ENCODE measurements at regions not wholly inside any gene's neighbourhood (a gene's known extent, or its start where the extent isn't known, plus 50 kb on each side); places are given as distances from the start of the nearest gene placed in this dataset.
A peak's percentile ranks its signal among the peaks of the same experiment; 100 is the strongest.

DNA sequence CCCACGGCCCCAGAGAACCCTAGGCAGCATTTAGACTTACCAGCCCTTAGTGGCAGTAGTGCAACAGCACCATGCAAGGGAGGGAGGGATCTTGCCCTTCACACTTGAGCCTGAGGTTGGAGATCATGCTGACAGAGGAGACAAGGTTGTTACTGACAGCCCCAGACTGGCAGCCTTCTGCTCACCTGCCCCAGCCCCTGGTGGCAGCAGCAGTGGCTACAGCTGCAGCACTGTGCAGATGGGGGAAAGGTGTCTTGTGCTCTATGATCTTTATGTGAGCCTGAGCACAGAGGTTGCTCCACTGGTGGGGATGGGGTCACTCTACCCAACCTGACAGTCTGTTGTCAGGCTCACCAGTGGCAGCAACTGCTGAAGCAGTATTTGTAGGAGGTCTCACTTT, 501.2 kb upstream of the LRRTM4 start:
- no peak for DNase-seq (ENCODE audit: low read depth)

DNA sequence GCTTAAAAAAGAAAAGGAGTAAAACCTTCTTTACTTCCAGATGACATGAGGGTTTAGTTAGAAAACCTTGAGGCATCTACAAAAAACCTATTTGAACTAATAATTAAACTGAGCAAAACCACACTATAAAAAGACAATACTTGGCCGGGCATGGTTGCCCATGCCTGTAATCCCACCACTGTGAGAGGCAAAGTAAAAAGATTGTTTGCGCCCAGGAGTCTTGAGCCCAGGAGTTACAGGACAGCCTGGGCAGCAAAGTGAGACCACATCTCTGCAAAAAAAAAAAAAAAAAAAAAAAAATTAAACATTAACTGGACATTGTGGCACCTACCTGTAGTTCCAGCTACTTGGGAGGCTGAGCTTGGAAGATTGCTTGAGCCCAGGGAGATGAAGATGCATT, 502.8 kb upstream of the LRRTM4 start:
- DNase-seq (ENCODE audit: low read depth): no peak

DNA sequence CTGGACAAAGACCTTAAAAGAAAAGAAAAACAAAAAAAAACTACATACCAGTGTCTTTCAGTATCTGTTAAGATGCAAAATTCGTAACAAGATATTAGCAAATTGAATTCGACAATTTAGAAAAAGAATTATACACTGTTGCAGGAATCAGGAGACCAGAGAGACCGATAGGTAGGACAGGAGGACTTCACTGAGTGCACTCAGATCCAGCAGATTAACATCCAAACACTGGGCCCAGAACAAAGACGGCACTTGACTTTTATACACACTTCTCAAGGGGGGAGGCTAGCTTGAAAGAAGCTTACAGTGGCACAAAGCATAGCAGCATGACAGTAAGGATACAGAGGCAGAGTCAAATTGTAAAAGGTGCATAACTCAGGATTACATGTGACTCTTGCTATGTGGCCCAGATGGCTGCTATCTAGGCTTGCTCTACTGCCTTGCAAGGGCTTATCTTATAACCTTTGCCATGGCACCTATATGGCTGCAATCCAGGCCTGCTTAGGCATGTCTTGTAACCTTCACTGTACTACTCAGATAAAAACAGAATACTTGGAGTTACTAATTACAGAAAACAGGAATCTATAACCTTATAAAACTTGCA, 507.3 kb upstream of the LRRTM4 start:
- peak; percentile 0 for DNase-seq (ENCODE audit: low read depth)

DNA sequence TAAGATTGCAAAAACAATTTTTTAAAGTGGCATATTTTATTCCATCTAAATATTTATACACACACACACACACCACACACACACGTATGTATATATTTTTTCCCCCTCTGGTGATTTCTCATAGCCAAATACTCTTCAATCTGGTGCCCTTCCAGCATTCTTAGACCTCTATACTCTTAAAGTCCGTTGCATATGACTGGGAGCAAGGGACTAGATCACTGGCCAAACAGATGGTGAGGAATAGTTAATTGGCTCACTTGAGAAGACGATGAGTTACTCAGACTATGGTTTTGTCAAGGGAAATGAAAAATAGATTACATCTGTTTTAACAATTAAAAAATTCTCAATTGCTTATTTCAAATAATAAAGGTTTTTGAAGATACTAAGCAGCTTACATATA, 512.5 kb upstream of the LRRTM4 start:
- no peak for DNase-seq (ENCODE audit: low read depth)

DNA sequence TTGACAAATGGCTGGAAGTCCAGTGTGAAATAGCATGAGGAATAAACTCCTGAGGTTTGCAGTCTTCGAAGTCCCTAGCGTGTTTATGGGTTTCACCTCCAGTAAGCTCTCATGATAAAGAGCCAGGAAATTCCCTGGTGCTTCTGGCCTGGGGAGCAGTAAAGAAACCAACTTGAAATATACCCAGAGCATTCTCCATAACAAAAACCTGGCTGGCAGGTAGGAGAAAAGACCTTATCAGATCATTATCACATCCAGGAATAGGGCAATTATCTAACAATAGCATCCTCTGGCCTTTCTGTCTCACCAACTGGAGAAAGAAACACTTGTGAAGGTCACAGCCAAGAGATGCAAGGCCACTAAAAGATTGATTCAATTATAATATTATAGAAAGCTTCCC, 513.6 kb upstream of the LRRTM4 start:
- no peak for DNase-seq (ENCODE audit: low read depth)

DNA sequence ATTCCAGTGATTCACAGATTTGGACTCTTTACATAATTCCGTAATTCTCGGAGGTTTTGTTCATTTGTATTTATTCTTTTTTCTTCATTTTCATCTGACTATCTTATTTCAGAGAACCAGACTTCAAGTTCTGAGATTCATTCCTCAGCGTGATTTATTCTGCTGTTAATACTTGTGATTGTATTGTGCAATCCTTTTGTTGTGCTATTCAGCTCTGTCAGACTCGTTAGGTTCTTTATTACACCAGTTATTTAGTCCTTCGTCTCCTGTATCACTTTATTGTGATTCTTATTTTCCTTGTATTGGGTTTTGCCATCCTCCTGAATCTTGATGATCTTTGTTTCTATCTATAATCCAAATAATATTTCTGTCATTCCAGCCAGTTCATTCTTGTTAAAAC, 529.3 kb upstream of the LRRTM4 start:
- DNase-seq (ENCODE audit: low read depth): no peak

DNA sequence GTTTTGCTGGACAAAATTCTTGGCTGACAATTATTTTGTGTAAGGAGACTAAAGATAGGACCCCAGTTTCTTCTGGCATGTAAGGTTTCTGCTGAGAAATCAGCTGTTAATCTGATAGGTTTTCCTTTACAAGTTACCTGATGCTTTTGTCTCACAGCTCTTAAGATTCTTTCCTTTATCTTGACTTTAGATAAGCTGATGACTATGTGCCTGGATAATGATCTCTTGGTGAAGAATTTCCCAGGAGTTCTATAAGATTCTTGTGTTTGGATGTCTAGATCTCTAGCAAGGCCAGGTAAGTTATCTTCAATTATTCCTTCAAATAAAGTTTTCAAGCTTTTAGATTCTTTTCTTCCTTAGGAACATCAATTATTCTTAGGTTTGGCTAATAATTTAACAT, 534.8 kb upstream of the LRRTM4 start:
- no peak for DNase-seq (ENCODE audit: low read depth)

DNA sequence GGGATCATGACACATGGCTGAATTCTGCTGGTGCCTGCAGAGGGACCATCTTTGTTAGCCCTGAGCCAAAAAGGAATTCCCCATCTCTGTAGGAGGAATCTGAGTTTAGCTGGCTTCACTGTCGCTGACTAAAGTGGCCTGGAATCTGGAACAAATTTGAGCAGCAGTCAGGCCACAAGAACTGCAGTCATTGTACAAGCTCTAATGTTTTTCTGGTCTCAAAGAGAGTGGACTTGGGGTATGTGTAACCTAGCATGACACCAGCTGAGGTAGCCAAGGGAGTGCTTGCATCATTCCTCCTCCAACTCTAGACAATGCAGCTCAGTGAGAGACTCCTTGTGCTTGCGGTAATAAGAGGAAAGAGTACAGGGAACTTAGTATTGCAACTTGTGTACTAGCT, 539.1 kb upstream of the LRRTM4 start:
- DNase-seq (ENCODE audit: low read depth): no peak

DNA sequence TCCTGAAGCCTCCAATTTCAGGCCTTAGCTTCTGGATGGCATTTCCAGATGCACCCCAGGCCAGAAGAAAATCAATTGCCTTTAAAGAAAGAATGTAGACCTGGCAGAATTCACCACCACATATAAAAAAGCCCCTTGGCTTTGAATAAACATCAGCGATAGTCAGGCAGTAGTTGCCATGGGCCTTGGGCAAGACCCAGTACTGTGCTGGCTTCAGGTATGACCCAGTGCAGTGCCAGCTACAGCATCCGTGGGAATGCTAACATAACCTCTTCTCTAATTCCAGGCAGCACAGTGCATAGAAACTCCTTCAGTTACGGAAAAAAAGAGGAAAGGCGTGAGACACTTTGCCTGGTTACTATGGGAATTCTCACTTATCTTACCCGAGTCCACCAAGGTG, 539.6 kb upstream of the LRRTM4 start:
- no peak for DNase-seq (ENCODE audit: low read depth)

DNA sequence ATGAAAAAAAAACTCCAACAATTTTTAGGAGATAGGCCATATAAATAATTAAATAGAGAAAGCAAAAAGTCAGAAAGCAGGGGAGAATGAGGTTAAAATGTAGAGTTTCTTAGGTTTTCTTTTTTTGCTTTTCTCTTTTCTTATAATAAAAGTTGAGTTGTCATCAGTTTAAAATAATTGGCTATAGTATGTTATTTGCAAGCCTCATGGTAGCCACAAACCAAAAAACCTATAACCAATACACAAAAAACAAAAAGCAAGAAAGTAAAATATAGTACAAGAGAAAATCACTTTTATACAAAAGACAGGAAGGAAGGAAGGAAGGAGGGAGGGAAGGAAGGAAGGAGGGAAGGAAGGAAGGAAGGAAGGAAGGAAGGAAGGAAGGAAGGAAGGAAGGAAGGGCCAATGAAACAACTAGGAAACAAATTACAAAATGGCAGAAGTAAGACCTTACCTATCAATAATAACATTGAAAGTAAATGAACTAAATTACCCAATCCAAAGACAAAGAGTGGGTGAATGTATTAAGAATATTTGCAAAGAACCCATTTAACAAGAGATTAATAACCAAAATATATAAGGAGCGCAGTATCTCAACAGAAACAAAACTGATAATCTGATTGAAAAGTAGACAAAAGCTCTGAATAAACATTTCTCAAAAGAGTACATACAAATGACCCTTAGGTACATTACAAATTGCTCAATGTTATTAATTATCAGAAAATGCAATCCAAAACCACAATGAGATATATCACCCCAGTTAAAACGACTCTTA, 541.3 kb upstream of the LRRTM4 start:
- no peak for DNase-seq (ENCODE audit: low read depth)

DNA sequence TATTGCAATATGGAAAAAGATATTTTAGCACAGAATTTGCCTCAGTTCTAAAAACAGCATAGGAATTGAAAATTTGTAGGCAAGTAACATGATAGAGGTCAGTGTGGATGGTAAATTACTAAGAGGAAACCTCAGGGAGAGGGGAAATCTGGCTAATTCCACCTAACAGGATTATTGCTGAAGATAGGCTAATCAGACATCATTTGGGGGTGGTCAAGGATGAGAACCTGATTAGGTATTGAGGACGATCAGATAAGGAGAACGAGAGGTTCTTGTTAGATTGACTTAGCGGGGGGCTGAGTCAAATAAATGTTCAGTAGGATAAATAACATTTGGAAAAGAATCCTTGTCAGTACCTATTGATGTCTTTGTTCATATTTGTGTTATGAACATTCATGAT, 543.2 kb upstream of the LRRTM4 start:
- no peak for DNase-seq (ENCODE audit: low read depth)

DNA sequence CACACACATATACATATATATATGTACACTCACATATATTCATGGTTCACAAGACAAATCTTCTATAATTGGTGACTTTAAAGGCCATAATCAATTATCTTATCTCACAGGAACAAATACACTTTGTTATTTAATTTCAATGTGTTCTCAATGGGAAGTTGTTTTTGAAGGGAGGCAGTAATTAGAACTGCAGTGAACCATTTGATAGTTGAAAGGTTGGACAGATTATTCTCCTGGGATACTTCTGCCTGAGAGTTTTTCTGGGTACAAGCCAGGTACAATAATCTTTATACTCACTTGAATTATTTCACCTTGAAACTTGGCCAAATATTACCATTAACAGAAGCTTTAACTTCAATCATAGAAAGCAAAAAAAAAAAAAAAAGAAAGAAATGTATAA, 546.6 kb upstream of the LRRTM4 start:
- no peak for DNase-seq (ENCODE audit: low read depth)

DNA sequence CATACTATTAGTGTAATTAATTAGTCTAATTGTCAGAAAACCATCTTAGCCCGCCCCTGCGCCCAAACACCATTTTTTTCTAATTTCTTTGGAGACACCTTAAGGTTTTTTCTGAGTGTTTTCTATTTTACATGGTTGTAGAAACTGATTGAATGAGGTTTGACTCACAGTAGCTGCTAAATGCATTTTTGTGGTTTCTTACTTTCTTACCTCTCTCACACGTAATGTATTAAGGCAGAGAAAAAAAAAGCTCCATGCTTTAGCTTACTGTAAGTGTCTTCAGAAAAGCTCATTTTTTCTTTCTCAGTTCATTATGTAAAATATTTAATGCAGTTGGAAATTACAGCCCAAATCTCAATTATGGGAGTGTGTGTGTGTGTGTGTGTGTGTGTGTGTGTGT, 548.5 kb upstream of the LRRTM4 start:
- no peak for DNase-seq (ENCODE audit: low read depth)

DNA sequence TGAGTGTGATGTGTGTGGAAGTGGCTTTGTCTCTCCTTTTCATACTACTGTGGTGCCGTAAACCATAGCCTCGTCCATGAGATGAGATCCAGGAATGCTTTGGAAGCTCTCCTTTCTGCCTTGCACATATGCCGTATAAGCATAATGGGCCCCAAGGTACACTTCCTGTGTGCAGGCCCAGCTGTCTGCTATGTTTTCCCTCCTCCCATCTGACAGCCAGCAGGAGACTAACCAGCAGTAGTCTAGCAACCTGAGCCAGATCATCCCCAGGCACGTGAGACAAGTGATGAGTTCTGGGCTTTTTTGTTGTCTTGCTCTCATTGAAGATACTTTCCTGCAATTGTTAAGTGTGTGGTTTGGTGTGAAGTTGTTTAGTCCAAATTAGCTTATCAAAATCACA, 555.5 kb upstream of the LRRTM4 start:
- DNase-seq (ENCODE audit: low read depth): no peak

DNA sequence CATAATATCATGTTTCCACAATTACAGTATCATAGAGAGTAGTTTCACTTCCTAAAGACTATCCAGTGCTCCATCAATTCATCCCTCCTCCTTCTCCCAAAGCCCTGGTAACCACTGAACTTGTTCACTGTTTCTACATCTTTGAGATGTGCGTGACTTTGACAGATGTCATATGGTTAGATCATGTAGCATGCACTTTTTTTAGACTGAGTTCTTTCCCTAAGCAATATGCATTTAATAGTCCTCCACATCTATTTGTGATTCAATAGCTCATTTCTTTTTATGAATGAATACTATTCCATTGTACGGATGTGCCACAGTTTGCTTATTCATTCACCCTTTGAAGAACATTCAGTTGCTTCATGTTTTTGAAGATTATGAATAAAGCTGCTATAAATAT, 560.4 kb upstream of the LRRTM4 start:
- DNase-seq (ENCODE audit: low read depth): no peak

DNA sequence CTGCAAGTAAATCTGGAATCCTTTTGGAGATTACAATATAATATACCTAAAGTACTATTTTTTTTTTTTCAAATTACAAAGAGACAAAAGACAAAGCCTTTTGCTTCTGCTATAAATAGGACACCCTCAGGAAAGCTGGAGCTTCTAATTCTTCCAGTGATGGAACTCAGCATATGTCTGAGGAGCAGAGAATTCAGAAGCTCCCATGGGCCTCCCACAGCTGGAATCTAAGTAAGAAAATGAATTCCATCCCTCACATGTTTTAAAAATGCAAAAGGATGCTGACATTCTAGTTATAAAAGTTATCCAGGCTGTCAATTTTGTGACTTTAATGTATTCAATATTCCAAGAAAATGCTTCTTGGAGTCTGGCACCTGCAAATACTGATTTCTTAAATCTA, 571.3 kb upstream of the LRRTM4 start:
- no peak for DNase-seq (ENCODE audit: low read depth)

DNA sequence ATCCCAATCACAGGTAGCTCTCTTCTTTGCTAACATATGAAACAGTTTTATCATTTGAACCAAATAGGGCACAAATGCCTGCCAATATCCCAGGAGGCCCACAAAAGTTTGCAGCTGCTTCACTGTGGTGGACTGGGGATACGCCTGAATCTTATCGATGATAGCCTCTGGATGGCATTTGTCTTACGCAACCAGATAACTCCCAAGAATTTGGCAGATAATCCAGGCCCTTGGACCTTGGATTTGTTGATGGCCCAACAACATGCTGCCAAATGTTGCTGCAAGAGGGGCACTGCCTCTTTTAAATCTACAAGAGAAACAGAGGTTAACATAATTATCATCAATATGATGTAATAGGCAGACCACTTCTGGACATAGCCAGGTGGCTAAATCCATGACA, 587.1 kb upstream of the LRRTM4 start:
- no peak for DNase-seq (ENCODE audit: low read depth)

DNA sequence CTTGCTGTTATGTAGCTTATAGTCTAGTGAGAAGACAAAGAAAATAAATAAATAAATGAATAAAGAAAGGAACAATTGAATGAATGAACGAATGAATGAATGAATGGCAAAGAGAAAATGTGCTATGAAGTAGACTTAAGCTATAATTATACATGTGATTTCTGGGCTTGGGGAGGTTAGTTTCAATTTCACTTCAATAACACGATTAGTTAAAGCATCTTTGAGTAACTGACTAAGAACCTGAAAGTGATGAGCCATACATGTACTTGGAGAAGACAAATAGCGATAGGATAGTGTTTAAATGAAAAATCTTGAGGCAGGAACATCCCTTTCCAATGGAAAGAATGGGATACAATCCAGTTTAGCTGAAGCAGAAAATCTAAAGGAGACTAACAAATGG, 593.1 kb upstream of the LRRTM4 start:
- no peak for DNase-seq (ENCODE audit: low read depth)

DNA sequence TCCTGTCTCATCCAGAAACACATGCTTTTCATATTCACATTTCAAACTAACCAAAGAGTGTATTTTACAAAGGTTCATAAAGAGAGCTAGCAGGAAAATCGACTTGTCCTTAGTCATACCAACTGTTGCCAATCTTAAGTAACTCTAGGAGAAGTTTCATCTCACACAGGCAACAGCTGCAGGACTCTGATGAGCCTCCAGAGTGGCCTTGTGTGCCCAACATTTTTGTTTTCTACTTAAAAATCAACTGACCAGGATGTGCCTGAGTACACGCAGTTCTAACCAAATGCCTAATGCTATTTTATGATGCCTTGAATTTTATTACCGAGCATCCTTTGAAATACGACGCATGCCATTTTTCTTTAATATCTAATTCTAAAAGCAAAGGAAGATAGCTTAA, 595.9 kb upstream of the LRRTM4 start:
- DNase-seq (ENCODE audit: low read depth): no peak

DNA sequence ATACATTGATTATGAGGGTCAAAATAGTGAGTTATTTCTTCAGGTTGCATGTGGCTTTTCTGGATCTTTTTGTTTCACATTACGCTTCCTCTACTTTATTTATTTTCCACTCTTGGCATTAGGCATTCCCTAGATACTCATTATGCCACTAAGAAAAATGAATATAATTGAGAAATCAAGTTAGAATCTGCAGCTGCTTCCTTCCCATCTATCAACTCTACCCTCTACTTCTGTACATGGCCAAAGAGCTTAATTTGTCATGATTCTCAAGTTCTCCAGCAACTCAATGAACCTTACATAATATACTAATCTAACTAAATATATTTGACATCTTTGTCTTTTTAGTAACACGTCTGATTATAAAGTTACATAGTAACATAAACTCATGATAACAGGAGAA, 598.1 kb upstream of the LRRTM4 start:
- no peak for DNase-seq (ENCODE audit: low read depth)

DNA sequence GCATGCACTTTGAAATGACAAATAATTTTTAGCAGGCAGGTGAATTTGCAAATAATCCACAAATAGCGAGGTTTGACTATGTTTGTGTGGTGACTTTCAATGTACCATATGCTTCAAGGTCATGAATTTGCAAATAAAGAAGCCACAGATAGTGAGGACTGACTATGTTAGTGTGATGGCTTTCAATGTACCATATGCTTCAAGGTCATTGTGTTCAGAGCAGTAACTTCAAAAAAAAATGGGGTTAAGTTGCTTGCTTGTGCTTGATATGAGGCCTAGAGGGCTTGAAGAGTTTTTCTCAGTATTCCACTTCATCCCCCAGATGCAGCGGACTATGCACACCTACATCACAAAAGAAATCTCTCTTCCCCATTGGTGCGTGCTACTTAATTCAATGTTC, 602.9 kb upstream of the LRRTM4 start:
- DNase-seq (ENCODE audit: low read depth): no peak

DNA sequence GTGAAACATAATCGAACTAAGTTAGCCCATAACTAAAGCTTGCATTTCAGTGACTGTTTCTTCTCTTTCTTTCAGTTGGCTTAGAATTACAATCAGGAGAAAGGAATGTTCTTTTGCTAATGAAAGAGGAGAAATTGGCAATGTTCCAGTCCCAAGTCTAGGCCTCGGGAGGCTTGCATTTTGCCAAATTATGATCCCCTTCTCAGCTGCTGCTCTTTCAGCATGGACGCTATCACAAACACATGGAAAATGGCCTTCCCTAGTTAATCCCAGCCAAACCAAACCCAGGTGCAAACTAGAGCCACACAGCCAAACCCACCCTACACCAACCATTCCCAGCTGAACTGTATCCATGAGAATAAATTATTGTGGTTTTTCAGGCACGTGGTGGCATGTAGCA, 605.2 kb upstream of the LRRTM4 start:
- no peak for DNase-seq (ENCODE audit: low read depth)

DNA sequence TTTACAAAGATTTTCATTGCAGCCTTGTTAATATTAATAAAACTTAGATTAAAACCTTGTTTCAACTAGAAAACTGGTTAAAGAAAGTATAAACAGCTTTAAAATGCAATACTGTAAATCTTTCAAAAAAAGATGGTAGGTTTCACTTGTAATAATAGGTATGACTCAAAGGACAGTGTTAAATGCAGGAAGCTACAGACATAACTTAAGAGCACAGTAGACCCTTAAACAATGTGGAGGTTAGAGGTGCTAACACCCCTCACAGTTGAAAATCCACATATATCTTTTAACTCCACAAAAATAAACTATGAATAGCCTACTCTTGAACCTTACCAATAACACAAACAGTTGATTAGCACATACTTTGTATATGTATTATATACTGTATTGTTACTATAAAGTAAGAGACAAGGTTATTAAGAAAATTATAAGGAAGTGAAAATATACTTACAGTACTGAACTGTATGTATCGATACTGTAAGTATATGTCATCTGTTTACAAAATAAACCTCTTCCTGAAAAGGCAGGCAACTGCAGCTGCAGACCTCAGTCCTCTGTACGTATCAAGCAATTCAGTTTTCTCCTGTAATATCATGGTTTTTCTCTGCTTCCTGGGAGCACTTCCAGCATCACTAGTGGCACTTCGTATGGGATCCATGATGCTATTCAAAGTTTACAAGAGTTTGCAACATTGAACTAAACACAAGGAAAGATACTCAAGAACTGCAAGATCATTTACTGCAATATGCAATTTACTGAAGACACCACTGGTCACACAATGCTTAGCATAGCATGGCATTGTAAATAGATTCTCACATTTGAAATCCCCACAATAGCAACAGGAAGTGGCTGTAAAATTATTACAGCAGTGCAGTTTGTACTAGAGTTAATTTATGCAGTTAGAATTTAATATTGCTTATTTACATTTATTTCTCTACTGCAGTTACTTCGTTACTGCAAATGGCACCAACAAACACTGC, 610.5 kb upstream of the LRRTM4 start:
- DNase-seq (ENCODE audit: low read depth): no peak
